ENCODE measurements at regions not wholly inside any gene's neighbourhood (a gene's known extent, or its start where the extent isn't known, plus 50 kb on each side); places are given as distances from the start of the nearest gene placed in this dataset.

DNA sequence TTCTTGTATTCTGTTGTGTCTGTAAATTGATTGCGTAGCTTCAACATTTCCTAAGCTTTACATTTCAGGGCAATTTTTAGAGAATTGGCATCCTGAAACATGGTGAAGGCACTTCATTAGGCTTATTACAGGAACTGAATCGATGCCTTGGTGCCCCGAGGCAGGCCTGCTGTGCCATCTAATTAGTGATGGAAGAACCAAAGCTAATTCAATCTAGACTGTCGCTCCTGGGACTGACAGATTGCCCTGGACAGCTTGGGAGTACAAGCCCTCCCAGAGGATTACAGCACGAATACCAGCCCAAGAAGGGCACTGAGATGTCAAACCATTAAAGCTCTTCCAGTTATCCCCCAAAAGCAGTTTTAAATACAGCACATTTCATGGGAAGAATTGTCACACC is 243.2 kb upstream of the ZC3H12C start:
- no peak for TF ChIP-seq POLR2A (IDR thresholded peaks at IDR 0.05)
- TF ChIP-seq CTCF (IDR thresholded peaks at IDR 0.05) = no peak
- no peak for TF ChIP-seq POLR2AphosphoS5 (IDR thresholded peaks at IDR 0.05)
- TF ChIP-seq EP300 (IDR thresholded peaks at IDR 0.05) = no peak
